ENCODE measurements at regions not wholly inside any gene's neighbourhood (a gene's known extent, or its start where the extent isn't known, plus 50 kb on each side); places are given as distances from the start of the nearest gene placed in this dataset.

DNA sequence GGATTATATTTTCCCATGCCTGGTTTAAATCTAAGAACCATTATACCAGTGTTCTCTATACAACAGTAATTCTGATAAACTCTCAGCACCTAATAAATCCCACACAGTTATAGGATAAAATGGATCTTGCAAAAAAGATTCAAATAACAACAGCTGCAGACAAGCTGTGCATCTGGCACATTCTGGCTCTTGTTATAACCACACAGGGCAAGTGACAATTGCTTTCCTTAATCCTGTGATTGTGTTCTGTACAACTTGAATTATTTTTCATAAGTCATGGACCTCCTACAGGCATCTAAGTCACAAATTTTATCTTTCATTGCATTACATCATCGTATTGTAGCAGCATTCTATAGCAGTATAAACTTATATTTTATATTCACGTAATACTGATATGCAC lies 948.3 kb downstream of the SLITRK1 start:
- no peaks in the 10 kb centered on the region for H3K9me3 ChIP-seq (ENCODE audit: control insufficient read depth in 1 of 2, low read length in 2 of 2)

DNA sequence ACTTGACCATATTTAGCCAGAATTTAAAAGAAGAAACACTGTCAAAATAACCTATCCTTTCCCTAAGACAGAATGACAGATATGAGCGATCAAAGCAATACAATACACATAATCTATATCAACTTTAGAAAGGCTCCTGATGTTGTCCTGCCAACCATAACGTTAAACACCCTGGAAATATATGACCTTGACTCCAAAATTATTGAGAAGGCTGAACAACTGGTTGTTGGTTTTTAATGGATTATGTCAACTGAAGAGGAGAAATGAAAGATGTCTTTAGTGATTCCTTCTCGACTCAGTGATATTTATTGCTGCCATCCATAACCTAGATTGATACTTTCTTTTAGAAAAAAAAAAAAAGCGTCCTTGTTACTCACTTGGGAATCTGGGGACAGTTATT lies 957.2 kb downstream of the SLITRK1 start:
- no peak for DNase-seq
- POLR2A ChIA-PET (ENCODE audit: partially characterized antibody) = no interaction called here
- Mint-ChIP-seq H3K9me3 (peaks cover 0 to 6% (median 1%) of the 10 kb centered on the region in 8 donors), H3K27ac (no peak overlapping the region), H3K4me1 (no peaks in the 10 kb centered on the region), H3K27me3 (no peaks in the 10 kb centered on the region), H3K36me3 (no peaks in the 10 kb centered on the region), H3K4me3 (no peak overlapping the region)
- Histone ChIP-seq H3K27me3 (ENCODE audit: insufficient read depth, low read length) (no peaks in the 10 kb centered on the region), H3K4me3 (ENCODE audit: low read length in 2 of 2) (no peak overlapping the region), H3K36me3 (ENCODE audit: insufficient read depth, low read length) (no peaks in the 10 kb centered on the region), H3K27ac (ENCODE audit: low read depth, low read length) (no peak overlapping the region), H3K4me1 (ENCODE audit: insufficient read depth, low read length) (no peaks in the 10 kb centered on the region), H3K9me3 (ENCODE audit: control insufficient read depth in 1 of 2, low read length in 2 of 2) (no peaks in the 10 kb centered on the region)
- CTCF ChIA-PET (ENCODE audit: partially characterized antibody) = no interaction called here
- intact Hi-C loops (cut with micrococcal nuclease) = no loop called here

More for the DNA sequence above, 948.3 kb downstream of the SLITRK1 start:
- Histone ChIP-seq H3K27ac (ENCODE audit: low read depth, low read length) (no peak overlapping the region), H3K4me1 (ENCODE audit: insufficient read depth, low read length) (no peaks in the 10 kb centered on the region), H3K36me3 (ENCODE audit: insufficient read depth, low read length) (no peaks in the 10 kb centered on the region), H3K27me3 (ENCODE audit: insufficient read depth, low read length) (no peaks in the 10 kb centered on the region), H3K4me3 (ENCODE audit: low read length in 2 of 2) (no peak overlapping the region)
- Mint-ChIP-seq H3K9me3 (peaks cover 3 to 12% (median 7%) of the 10 kb centered on the region in 8 donors), H3K27me3 (no peaks in the 10 kb centered on the region), H3K27ac (no peak overlapping the region), H3K4me3 (no peak overlapping the region), H3K36me3 (no peaks in the 10 kb centered on the region), H3K4me1 (no peaks in the 10 kb centered on the region)
- CTCF ChIA-PET (ENCODE audit: partially characterized antibody) = no interaction called here
- POLR2A ChIA-PET (ENCODE audit: partially characterized antibody) = no interaction called here
- DNase-seq = no peak
- intact Hi-C loops (cut with micrococcal nuclease) = no loop called here

- no peaks in the 10 kb centered on the region for H3K9me3 ChIP-seq (ENCODE audit: control insufficient read depth in 1 of 2, low read length in 2 of 2)
- no peak for DNase-seq
- H3K27ac Mint-ChIP-seq = no peak overlapping the region
- no peaks in the 10 kb centered on the region for H3K27me3 ChIP-seq (ENCODE audit: insufficient read depth, low read length)
- H3K36me3 ChIP-seq (ENCODE audit: insufficient read depth, low read length) = no peaks in the 10 kb centered on the region
- peaks cover 0 to 3% (median under 1%) of the 10 kb centered on the region in 8 donors for H3K9me3 Mint-ChIP-seq
- H3K27ac ChIP-seq (ENCODE audit: low read depth, low read length) = no peak overlapping the region
- ChIA-PET CTCF (ENCODE audit: partially characterized antibody) (no interaction called here), POLR2A (ENCODE audit: partially characterized antibody) (no interaction called here)
- no peak overlapping the region for H3K4me3 Mint-ChIP-seq
- no peaks in the 10 kb centered on the region for H3K4me1 ChIP-seq (ENCODE audit: insufficient read depth, low read length)
- intact Hi-C loops (cut with micrococcal nuclease) = no loop called here
- no peaks in the 10 kb centered on the region for H3K27me3 Mint-ChIP-seq
- no peaks in the 10 kb centered on the region for H3K4me1 Mint-ChIP-seq
- H3K36me3 Mint-ChIP-seq = no peaks in the 10 kb centered on the region
- no peak overlapping the region for H3K4me3 ChIP-seq (ENCODE audit: low read length in 2 of 2)
These were observed 964.3 kb downstream of the SLITRK1 start for GRCh38 chr13:82917984-82918383.

GRCh38 chr13:82912564-82912963 lies 969.7 kb downstream of the SLITRK1 start:
- Histone ChIP-seq H3K27ac (ENCODE audit: low read depth, low read length) (no peak overlapping the region), H3K36me3 (ENCODE audit: insufficient read depth, low read length) (no peaks in the 10 kb centered on the region), H3K4me1 (ENCODE audit: insufficient read depth, low read length) (no peaks in the 10 kb centered on the region), H3K27me3 (ENCODE audit: insufficient read depth, low read length) (no peaks in the 10 kb centered on the region), H3K4me3 (ENCODE audit: low read length in 2 of 2) (no peak overlapping the region), H3K9me3 (ENCODE audit: control insufficient read depth in 1 of 2, low read length in 2 of 2) (no peaks in the 10 kb centered on the region)
- no peak for DNase-seq
- Mint-ChIP-seq H3K36me3 (no peaks in the 10 kb centered on the region), H3K9me3 (peaks cover 0 to 8% (median 3%) of the 10 kb centered on the region in 8 donors), H3K4me1 (no peaks in the 10 kb centered on the region), H3K4me3 (no peak overlapping the region), H3K27me3 (no peaks in the 10 kb centered on the region), H3K27ac (no peak overlapping the region)
- POLR2A ChIA-PET (ENCODE audit: partially characterized antibody) = no interaction called here
- intact Hi-C loops (cut with micrococcal nuclease) = no loop called here
- CTCF ChIA-PET (ENCODE audit: partially characterized antibody) = no interaction called here

DNA sequence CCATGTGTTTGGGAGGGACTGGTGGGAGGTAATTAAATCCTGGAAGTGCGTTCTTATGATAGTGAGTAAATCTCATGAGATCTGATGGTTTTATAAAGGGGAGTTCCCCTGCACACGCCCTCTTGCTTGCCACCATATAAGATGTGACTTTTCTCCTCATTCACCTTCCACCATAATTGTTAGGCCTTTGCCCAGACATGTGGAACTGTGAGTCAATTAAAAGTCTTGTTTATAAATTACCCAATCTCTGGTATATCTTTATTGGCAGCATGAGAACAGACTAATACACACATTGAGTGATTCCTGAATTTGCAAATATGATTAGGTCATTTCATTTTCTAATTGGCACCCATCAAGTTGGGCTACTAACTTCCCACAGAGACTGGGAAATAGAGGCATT lies 977.2 kb downstream of the SLITRK1 start:
- no peaks in the 10 kb centered on the region for H3K36me3 ChIP-seq (ENCODE audit: insufficient read depth, low read length)
- DNase-seq = no peak
- no peaks in the 10 kb centered on the region for H3K4me1 ChIP-seq (ENCODE audit: insufficient read depth, low read length)
- intact Hi-C loops (cut with micrococcal nuclease) = no loop called here
- H3K4me3 Mint-ChIP-seq = no peak overlapping the region
- ChIA-PET POLR2A (ENCODE audit: partially characterized antibody) (no interaction called here), CTCF (ENCODE audit: partially characterized antibody) (no interaction called here)
- no peaks in the 10 kb centered on the region for H3K4me1 Mint-ChIP-seq
- H3K27me3 ChIP-seq (ENCODE audit: insufficient read depth, low read length) = no peaks in the 10 kb centered on the region
- no peak overlapping the region for H3K27ac ChIP-seq (ENCODE audit: low read depth, low read length)
- no peaks in the 10 kb centered on the region for H3K36me3 Mint-ChIP-seq
- H3K4me3 ChIP-seq (ENCODE audit: low read length in 2 of 2) = no peak overlapping the region
- H3K27ac Mint-ChIP-seq = no peak overlapping the region
- no peaks in the 10 kb centered on the region for H3K9me3 ChIP-seq (ENCODE audit: control insufficient read depth in 1 of 2, low read length in 2 of 2)
- H3K27me3 Mint-ChIP-seq = no peaks in the 10 kb centered on the region
- peaks cover 0 to 8% (median 5%) of the 10 kb centered on the region in 8 donors for H3K9me3 Mint-ChIP-seq

DNA sequence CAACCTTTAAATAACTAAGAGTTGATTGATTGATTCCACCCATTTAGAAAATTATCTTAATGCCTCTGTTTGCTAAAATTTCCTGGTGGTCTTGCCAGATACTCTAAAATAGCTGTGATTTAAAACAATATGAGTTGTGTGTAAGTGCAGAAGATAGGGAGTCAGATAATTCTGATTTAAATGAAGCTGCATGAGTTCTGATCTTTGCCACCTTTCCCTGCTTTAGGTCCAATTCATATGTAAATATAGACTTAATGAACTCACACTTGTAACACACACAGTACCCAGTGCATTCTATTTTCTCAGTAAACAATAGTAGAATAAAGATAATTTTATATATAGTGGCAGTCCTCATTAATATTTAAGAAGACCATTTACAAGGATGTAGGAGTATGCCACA lies 981.8 kb downstream of the SLITRK1 start:
- Mint-ChIP-seq H3K36me3 (no peaks in the 10 kb centered on the region), H3K27me3 (no peaks in the 10 kb centered on the region), H3K27ac (no peak overlapping the region), H3K4me3 (no peak overlapping the region), H3K9me3 (peaks cover 0 to 8% (median 3%) of the 10 kb centered on the region in 8 donors), H3K4me1 (no peaks in the 10 kb centered on the region)
- ChIA-PET POLR2A (ENCODE audit: partially characterized antibody) (no interaction called here), CTCF (ENCODE audit: partially characterized antibody) (no interaction called here)
- Histone ChIP-seq H3K27ac (ENCODE audit: low read depth, low read length) (no peak overlapping the region), H3K4me1 (ENCODE audit: insufficient read depth, low read length) (no peaks in the 10 kb centered on the region), H3K36me3 (ENCODE audit: insufficient read depth, low read length) (no peaks in the 10 kb centered on the region), H3K4me3 (ENCODE audit: low read length in 2 of 2) (no peak overlapping the region), H3K27me3 (ENCODE audit: insufficient read depth, low read length) (no peaks in the 10 kb centered on the region), H3K9me3 (ENCODE audit: control insufficient read depth in 1 of 2, low read length in 2 of 2) (no peaks in the 10 kb centered on the region)
- intact Hi-C loops (cut with micrococcal nuclease) = no loop called here
- no peak for DNase-seq

DNA sequence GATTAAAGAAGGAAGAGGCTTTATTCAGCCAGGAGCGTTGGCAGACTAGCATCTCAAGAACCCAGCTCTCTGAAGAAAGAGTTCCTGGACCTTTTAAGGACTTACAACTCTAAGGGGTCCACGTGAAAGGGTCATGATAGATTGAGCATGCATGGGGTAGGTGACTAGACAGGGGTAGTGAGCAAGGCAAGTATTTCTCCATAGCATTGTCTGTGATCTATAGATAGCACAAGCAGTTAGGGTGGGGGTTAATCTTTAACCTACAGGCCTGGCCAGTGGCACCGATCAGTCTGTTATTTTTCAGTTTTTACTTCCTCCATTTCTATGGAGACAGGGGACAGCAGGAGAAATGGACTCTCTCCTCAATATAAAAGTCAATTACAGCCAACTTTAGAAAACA lies 983.7 kb downstream of the SLITRK1 start:
- Histone ChIP-seq H3K36me3 (ENCODE audit: insufficient read depth, low read length) (no peaks in the 10 kb centered on the region), H3K9me3 (ENCODE audit: control insufficient read depth in 1 of 2, low read length in 2 of 2) (no peaks in the 10 kb centered on the region), H3K27me3 (ENCODE audit: insufficient read depth, low read length) (no peaks in the 10 kb centered on the region), H3K27ac (ENCODE audit: low read depth, low read length) (no peak overlapping the region), H3K4me1 (ENCODE audit: insufficient read depth, low read length) (no peaks in the 10 kb centered on the region), H3K4me3 (ENCODE audit: low read length in 2 of 2) (no peak overlapping the region)
- no peaks in the 10 kb centered on the region for H3K27me3 Mint-ChIP-seq
- H3K27ac Mint-ChIP-seq = no peak overlapping the region
- H3K36me3 Mint-ChIP-seq = no peaks in the 10 kb centered on the region
- DNase-seq = no peak
- intact Hi-C loops (cut with micrococcal nuclease) = no loop called here
- ChIA-PET CTCF (ENCODE audit: partially characterized antibody) (no interaction called here), POLR2A (ENCODE audit: partially characterized antibody) (no interaction called here)
- H3K9me3 Mint-ChIP-seq = peaks cover 0 to 5% (median 0%) of the 10 kb centered on the region in 8 donors
- H3K4me1 Mint-ChIP-seq = no peaks in the 10 kb centered on the region
- H3K4me3 Mint-ChIP-seq = no peak overlapping the region

DNA sequence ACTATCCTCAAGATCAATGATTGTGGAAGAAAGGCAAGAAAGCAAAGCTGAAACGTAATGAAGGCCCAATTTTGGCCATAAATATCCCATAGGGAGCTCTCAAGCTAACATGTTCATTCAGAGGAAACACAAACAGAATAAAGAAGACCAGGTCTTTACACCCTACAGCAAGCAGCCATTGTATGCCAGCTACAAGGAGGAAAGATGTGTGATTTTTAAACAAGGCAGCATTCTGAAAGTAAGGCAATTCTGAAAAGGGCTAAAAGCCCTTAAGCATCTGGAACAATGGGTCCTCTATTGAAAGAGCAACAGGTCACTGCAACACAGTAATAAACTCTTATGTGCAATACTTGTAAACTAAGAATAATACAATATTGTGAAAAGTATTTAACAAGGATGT lies 1002.4 kb downstream of the SLITRK1 start:
- no peak overlapping the region for H3K27ac ChIP-seq (ENCODE audit: low read depth, low read length)
- intact Hi-C loops (cut with micrococcal nuclease) = no loop called here
- H3K36me3 ChIP-seq (ENCODE audit: insufficient read depth, low read length) = no peaks in the 10 kb centered on the region
- no peaks in the 10 kb centered on the region for H3K4me1 ChIP-seq (ENCODE audit: insufficient read depth, low read length)
- CTCF ChIA-PET (ENCODE audit: partially characterized antibody) = no interaction called here
- no peaks in the 10 kb centered on the region for H3K27me3 ChIP-seq (ENCODE audit: insufficient read depth, low read length)
- H3K9me3 ChIP-seq (ENCODE audit: control insufficient read depth in 1 of 2, low read length in 2 of 2) = no peaks in the 10 kb centered on the region
- no peak for DNase-seq
- Mint-ChIP-seq H3K4me1 (no peaks in the 10 kb centered on the region), H3K27ac (no peak overlapping the region), H3K27me3 (no peaks in the 10 kb centered on the region), H3K9me3 (peaks cover 0 to 18% (median 3%) of the 10 kb centered on the region in 8 donors), H3K4me3 (no peak overlapping the region), H3K36me3 (no peaks in the 10 kb centered on the region)
- no peak overlapping the region for H3K4me3 ChIP-seq (ENCODE audit: low read length in 2 of 2)
- POLR2A ChIA-PET (ENCODE audit: partially characterized antibody) = no interaction called here

Measured in CD4-positive, alpha-beta memory T cell (primary cell).